Gastrocnemius medialis (tissue), 4 donors: ENCODE measurements at regions not wholly inside any gene's neighbourhood (a gene's known extent, or its start where the extent isn't known, plus 50 kb on each side); places are given as distances from the start of the nearest gene placed in this dataset.
"Not testable (repeated sequence)": the region's sequence is repeated elsewhere in the genome, so short reads cannot be mapped to it uniquely, and the experiment has no call there.

Source experiments
- POLR2A ChIP-seq, 2 donors: fragments of 450-650 bp; IDR thresholded peaks; one replicate each; pipeline ENCODE4 v1.6.1; 2017; ENCODE audit warnings: antibody characterized with exemption in 2 of 2, mild to moderate bottlenecking in 2 of 2, moderate library complexity in 2 of 2
- TF ChIP-seq, protein P1 (sequence below), 5 experiments: fragments of 450-650 bp in 3 of 5; fragments of 200-600 bp in 2 of 5; sonication (generic) in 2 of 5; IDR thresholded peaks in 4 of 5; conservative IDR thresholded peaks in 1 of 5; 1 replicate in 4 of 5; 2 replicates in 1 of 5; pipeline ENCODE4 v1.5.1; 2016 to 2019; ENCODE audit warnings: antibody characterized with exemption in 5 of 5, mild to moderate bottlenecking in 3 of 5, moderate library complexity in 3 of 5

DNA sequence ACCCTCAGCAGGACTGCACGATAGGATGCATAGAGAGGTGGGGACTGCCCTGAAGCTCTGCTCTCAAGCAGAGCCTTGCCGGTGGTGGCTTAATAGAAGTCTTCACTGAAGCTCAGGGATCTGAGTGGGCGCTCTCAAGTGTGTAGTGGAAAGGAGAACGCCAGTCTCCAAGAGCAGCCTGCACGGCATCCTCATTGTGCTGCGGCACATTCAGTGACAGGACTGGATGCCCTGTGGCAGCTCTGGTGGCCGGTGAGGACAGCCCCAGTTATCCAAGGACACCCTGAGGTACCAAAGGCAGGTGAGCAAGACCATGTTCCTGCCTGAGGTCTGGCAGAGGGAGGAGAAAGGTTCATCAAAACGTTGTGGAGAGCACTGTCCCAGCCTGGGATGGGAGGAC lies 98.8 kb upstream of the SPATA31A3 start:
- not testable (repeated sequence) for TF ChIP-seq POLR2A (IDR thresholded peaks at IDR 0.05)
- TF ChIP-seq, protein P1, sequence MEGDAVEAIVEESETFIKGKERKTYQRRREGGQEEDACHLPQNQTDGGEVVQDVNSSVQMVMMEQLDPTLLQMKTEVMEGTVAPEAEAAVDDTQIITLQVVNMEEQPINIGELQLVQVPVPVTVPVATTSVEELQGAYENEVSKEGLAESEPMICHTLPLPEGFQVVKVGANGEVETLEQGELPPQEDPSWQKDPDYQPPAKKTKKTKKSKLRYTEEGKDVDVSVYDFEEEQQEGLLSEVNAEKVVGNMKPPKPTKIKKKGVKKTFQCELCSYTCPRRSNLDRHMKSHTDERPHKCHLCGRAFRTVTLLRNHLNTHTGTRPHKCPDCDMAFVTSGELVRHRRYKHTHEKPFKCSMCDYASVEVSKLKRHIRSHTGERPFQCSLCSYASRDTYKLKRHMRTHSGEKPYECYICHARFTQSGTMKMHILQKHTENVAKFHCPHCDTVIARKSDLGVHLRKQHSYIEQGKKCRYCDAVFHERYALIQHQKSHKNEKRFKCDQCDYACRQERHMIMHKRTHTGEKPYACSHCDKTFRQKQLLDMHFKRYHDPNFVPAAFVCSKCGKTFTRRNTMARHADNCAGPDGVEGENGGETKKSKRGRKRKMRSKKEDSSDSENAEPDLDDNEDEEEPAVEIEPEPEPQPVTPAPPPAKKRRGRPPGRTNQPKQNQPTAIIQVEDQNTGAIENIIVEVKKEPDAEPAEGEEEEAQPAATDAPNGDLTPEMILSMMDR (IDR thresholded peaks at IDR 0.05 in 4 of 5, conservative IDR thresholded peaks at IDR 0.05 in 1 of 5): not testable (repeated sequence)
